Esophagus squamous epithelium (tissue), 4 donors: ENCODE measurements at regions not wholly inside any gene's neighbourhood (a gene's known extent, or its start where the extent isn't known, plus 50 kb on each side); places are given as distances from the start of the nearest gene placed in this dataset.

Source experiments
- CTCF ChIP-seq, 6 experiments: fragments of 450-650 bp in 4 of 6; fragments of 200-600 bp in 2 of 6; sonication (generic) in 2 of 6; IDR thresholded peaks; one replicate each; pipeline ENCODE4 v1.5.1; 2016 to 2019; ENCODE audit warnings: antibody characterized with exemption in 6 of 6, mild to moderate bottlenecking in 4 of 6, moderate library complexity in 4 of 6
- POLR2A ChIP-seq, 4 donors: fragments of 450-650 bp; IDR thresholded peaks; one replicate each; pipeline ENCODE4 v1.6.1; 2017; ENCODE audit warnings: antibody characterized with exemption in 4 of 4, mild to moderate bottlenecking in 4 of 4, moderate library complexity in 3 of 4

- TF ChIP-seq CTCF (IDR thresholded peaks at IDR 0.05) (no peak), POLR2A (IDR thresholded peaks at IDR 0.05) (no peak)
Observed at GRCh38 chr2:200148366-200148765, 158.1 kb upstream of the SPATS2L start.
